ENCODE measurements at regions not wholly inside any gene's neighbourhood (a gene's known extent, or its start where the extent isn't known, plus 50 kb on each side); places are given as distances from the start of the nearest gene placed in this dataset.
"Not testable (repeated sequence)": the region's sequence is repeated elsewhere in the genome, so short reads cannot be mapped to it uniquely, and the experiment has no call there.

GRCh38 chr3:13148126-13148525 is 74.9 kb upstream of the IQSEC1 start:
- no peak for DNase-seq

DNA sequence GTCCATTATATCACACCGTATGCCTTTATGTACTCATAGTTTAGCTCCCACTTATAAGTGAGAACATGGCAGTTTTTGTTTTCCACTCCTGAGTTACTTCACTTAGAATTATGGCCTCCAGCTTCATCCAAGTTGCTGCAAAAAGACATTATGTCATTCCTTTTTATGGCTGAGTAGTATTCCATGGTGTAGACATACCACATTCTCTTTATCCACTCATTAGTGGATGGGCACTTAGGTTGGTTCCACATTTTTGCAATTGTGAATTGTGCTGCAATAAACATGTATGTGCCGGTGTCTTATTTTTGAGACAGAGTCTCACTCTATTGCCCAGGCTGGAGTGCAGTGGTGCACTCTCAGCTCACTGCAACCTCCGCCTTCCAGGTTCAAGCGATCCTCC is 74.1 kb upstream of the IQSEC1 start:
- DNase-seq = no peak

DNA sequence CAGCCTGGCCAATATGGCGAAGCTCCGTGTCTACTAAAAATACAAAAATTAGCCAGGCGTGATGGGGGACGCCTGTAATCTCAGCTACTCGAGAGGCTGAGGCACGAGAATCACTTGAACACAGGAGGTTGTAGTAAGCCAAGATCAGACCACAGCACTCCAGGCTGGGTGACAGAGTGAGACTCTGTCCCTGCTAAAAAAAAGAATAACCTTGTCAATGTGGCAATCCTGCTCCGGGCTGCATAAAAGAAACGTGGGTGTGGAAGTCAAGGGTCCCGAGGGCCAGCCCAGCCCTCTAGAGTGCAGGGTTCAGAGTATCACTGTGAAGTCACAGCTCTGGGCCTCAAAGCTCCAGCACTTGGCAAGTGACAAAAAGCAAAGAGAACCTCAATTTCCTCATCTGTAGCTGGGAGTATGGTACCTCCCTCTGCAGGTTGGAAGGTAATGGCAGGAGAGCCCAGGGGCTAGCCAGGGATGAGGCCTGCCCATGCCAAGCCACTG is 73.5 kb upstream of the IQSEC1 start:
- no peak for DNase-seq

DNA sequence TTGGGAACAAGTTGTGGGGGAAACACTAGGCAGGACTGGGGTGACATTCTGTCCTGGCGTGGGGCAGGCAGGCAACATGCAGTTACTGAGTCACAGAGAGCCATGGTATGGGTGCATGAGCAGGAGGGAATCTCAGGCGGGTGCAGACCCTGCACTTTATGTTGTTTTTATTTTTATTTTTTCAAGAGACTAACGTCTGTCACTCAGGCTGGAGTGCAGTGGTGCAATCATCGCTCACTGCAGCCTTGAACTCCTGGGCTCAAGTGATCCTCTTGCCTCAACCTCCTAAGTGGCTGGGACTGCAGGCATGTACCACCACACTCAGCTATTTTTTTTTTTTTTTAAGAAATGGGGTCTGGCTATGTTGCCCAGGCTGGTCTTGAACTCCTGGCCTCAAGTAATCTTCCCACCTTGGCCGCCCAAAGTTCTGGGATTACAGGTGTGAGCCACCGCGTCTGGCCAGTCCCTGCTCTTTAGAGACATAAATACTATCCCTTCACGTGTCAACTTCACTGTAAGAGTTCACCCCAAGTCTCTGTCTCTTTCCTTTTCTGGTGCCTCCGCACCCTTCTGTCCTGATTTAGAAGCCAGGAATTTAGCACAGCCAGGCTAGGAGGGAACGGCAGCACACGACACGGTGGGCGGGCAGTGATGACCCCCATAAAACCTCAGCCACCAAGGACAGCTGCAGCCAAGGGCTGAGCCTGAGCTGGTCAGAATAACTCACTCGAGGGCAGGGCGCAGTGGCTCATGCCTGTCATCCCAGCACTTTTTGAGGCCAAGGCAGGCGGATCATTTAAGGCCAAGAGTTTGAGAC is 72.8 kb upstream of the IQSEC1 start:
- DNase-seq = no peak

DNA sequence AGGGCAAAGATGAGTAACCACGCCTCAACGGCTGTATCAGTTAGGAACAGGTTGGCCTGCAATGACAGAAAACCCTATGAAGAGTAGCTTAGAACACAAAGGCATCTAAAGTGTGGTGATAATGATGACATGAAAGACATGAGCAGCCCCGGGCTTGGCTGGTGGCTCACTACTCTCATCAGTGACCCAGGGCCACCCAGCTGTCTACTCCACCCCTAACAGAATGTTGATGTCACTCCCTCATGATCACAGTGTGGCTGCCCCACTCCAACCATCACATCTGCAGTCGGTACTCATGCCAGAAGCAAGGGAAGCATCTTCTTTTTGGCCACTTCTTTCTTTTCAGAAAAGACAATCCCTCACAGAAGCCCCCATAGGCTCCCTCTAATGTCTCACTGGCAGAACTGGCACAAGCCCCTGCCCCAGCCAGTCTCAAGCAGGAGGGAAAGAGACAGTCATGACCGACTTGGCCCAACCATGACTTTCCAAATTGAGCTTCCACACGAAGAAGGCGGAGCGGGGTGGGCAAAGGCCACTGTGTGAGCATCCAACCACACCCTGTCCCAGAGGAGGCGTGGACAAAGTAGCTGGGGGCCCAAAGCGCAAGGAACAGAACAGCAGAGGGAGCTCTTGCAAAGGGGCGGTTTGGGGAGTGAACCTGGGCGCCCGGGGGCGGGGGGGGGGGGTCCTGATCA is 72.0 kb upstream of the IQSEC1 start:
- no peak for DNase-seq

- DNase-seq = no peak
Measured at GRCh38 chr3:13144163-13145023, 71.2 kb upstream of the IQSEC1 start.

DNA sequence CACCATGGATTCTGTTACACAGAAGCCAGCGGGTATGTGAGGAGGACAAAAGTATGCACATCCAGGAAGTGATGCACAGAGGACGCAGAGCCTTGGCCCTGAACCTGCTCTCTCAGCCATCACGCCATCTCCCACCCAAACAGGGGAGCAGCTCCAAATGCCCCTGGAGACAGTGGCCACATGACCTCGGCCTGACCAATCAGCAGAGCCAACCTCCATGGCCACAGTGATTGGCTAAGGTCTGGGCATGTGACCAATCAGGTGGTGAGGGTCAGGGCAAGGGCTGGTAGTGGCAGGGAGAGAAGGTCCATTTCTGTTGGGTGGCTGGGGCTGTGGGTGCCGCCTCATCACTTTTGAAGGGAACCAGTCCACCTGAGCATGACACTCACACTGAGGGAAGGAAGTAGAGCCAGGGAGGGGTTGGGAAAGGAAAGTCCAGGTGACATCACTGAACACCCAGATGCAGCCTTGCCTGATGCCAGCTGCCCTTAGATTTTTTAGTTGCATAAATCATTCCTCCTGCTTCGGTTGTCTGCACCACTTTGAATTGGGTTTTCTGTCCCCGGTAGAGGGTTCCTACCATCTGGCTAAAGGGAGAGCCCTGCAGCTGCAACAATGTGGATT is 70.3 kb upstream of the IQSEC1 start:
- no peak for DNase-seq

GRCh38 chr3:13142552-13143380 is 69.5 kb upstream of the IQSEC1 start:
- no peak for DNase-seq

DNA sequence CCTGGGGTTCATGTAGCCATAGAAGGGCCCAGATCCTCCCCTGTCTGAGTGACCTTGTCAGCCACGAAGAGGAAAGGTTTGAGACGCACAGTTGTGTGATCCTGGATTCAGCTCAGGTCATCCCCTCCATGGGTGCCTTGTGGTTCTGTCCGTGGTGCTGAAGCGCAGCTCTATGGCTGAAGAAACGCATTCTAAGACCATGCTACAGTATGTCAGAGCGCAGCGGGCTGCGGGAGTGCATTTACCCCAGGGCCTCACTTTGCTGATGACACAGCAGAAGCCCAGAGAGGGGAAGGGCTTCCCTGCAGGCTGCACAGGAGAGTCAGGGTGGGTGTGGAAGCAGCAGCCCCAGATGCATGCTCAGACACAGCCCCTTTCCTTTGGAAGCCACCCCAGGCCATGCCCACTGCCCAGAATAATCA is 68.8 kb upstream of the IQSEC1 start:
- DNase-seq = peak; percentile 50

DNA sequence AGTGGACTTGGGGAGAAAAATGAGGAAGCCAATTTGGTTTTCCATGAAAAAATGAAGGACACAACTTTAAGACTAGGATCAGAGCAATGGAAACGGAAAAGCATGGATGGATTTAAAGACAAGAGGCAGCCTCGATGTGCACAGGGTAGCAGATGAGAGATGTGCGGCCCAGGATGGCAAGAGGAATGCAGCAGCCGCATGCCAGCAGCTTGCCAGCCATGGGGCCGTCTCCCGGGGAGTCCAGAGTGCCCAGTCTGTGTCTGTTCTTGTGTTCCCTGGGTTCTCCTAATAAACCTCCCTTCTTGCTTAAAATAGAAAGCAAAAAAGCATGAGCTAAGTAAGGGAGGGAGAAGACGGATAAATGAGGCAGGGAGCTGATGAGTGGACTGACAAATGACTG is 68.0 kb upstream of the IQSEC1 start:
- no peak for DNase-seq

DNA sequence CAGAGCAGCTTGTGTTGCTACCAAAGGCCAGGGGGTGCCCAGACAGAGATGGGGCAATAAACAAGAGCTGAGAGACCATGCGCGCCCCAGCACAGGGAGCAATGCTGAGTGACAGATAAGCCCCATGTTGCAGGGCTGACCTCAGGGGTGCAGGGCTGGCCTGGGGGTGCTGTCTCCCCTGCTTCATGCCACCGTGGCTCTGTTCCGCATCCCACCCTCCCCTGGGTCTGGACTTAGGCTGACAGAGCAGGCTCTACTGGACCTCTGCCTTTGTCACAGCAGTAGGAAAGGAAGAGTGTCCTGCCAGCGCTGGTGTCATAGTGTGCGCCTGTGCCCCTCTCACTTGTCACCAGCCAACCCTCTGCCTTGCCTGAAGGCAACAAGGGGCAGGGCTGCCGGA is 67.4 kb upstream of the IQSEC1 start:
- no peak for DNase-seq

DNA sequence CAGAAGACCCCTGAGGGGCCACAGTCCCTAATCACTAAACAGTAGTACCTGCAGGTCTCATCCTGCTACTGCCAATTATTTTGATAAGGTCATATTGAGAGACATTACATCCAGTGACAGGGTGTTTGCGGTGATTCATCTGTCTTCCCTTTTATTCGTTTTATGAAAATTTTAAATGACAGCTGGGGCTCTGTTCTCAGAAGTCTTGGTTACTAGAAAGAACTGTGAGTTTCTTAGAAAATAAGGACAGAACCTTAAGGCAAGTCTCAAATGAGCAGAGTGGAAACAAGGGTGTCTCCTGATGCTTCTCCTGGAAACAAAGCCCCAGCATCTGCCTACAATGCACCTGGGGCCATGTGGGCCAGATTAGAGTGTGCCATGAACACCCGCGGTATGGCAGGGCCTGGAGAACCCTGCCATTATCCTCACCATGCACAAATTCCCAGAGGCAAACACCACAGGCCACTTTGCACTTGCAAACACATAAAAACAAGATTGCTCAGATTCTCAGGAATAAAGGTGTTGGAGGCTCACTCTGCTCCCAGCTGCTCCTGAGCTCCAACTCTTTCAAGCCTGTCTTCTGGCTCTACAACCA is 66.3 kb upstream of the IQSEC1 start:
- DNase-seq = no peak

DNA sequence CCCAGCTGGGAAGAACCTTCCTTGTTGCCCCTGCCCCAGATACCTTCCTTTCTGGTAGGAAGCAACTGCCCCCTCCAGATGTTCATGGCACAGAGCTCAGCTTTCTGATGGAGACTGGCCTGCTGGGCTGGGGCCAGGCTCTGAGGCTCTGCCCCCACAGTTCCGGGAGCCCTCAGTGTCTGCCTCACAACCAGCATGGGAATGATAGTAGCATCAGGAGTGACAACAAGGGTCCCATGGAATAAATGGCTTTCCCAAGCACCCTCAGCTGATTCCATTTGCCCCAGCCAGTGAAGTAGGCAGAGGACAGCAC is 65.6 kb upstream of the IQSEC1 start:
- DNase-seq = no peak

- DNase-seq = no peak
Measured at GRCh38 chr3:13137941-13138832, 65.0 kb upstream of the IQSEC1 start.

DNA sequence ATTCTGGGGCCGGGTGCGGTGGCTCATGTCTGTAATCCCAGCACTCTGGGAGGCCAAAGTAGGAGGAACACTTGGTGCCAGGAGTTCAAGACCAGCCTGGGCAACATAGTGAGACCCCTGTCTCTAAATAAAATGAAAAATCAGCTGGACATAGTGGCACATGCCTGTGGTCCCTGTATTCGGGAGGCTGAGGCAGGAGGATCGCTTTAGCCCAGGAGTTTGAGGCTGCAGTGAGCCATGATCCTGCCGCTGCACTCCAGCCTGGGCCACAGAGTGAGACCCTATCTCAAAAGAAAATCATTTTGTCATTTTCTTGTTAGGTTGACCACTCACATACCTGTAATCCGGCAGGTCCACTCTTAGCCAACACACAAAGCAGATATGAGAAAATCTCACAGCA is 63.6 kb upstream of the IQSEC1 start:
- not testable (repeated sequence) for DNase-seq

DNA sequence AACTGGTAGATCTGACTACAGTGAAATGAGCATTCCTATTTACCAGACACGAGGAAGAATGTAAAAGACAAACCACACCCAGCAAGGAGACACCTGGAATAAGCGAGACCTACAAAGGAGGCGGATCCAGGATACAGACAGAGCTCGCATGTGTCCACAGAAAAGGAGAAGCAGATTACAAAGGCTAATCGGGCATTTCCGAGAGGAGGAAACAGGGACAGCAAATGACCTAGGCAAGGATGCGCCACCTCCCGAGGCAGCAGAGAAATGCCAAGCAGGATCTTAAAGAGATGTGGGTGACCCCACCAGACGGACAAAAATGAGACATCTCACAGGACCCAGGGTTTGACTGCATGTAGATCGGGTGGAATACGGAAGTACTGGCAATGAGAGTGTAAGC is 63.2 kb upstream of the IQSEC1 start:
- no peak for DNase-seq

DNA sequence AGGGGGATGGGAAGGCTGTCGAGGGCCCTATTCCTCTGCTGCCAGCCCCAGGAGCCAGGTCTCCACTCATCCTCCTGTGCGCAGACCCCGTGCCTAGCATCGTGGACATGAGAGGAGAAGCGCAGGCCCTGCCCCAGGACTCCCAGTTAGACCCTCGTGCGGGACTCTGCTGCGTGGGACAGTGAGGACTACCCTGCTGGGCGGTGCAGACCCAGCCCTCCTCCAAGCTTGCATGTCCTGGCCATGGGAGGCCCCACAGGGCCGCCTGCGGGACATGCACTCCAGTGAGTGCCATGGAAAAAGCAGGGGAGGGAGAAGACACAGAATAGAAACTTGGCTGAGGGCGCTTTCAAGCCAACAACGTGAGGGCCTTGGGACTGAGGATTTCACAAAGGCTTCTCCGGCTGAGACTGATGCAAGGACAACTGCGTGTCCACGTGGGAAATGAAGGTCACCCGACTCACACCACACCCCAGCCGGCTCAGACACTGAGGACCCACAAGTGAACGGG is 62.6 kb upstream of the IQSEC1 start:
- no peak for DNase-seq

GRCh38 chr3:13135251-13135810 is 62.1 kb upstream of the IQSEC1 start:
- DNase-seq = no peak

- no peak for DNase-seq
Measured at GRCh38 chr3:13134879-13135206, 61.6 kb upstream of the IQSEC1 start.

Data from hindlimb muscle (tissue), 1 donor.